ENCODE measurements at regions not wholly inside any gene's neighbourhood (a gene's known extent, or its start where the extent isn't known, plus 50 kb on each side); places are given as distances from the start of the nearest gene placed in this dataset.

- TF ChIP-seq POLR2A (IDR thresholded peaks at IDR 0.05), result no peak
- no peak for TF ChIP-seq CTCF (IDR thresholded peaks at IDR 0.05)
- intact Hi-C loops (cut with DNase I; ENCODE audit: low total_unique reads), result no loop called here
- 90 to 92% methylated on average over 7 of the region's 7 CpGs for WGBS, 2 donors
These were observed 1011.5 kb upstream of the ACO1 start for GRCh38 chr9:31372799-31373587.

GRCh38 chr9:31377358-31377757 lies 1007.1 kb upstream of the ACO1 start:
- TF ChIP-seq CTCF (IDR thresholded peaks at IDR 0.05) (no peak), POLR2A (IDR thresholded peaks at IDR 0.05) (no peak)
- Histone ChIP-seq H3K36me3 (ENCODE audit: low read depth, missing control alignments) (no peaks in the 10 kb centered on the region), H3K27ac (no peak overlapping the region), H3K9me3 (no peaks in the 10 kb centered on the region), H3K27me3 (no peaks in the 10 kb centered on the region), H3K4me1 (no peaks in the 10 kb centered on the region), H3K4me3 (no peak overlapping the region)
- intact Hi-C loops (cut with DNase I; ENCODE audit: low total_unique reads), result no loop called here
- WGBS, 2 donors, result 86 to 89% methylated on average over 4 of the region's 4 CpGs
- DNase-seq, result no peak

More at GRCh38 chr9:31372799-31373587, 1011.5 kb upstream of the ACO1 start:
- H3K27me3 ChIP-seq, result no peaks in the 10 kb centered on the region
- H3K4me1 ChIP-seq, result no peaks in the 10 kb centered on the region
- no peak overlapping the region for H3K4me3 ChIP-seq
- DNase-seq, result no peak
- H3K9me3 ChIP-seq, result no peaks in the 10 kb centered on the region
- H3K36me3 ChIP-seq (ENCODE audit: low read depth, missing control alignments), result no peaks in the 10 kb centered on the region
- no peak overlapping the region for H3K27ac ChIP-seq

- intact Hi-C loops (cut with DNase I; ENCODE audit: low total_unique reads), result no loop called here
- Histone ChIP-seq H3K9me3 (no peaks in the 10 kb centered on the region), H3K36me3 (ENCODE audit: low read depth, missing control alignments) (no peaks in the 10 kb centered on the region), H3K27ac (no peak overlapping the region), H3K4me3 (no peak overlapping the region), H3K4me1 (no peaks in the 10 kb centered on the region), H3K27me3 (no peaks in the 10 kb centered on the region)
- WGBS, 2 donors, result 78 to 89% methylated on average over 1 of the region's 1 CpG
- TF ChIP-seq CTCF (IDR thresholded peaks at IDR 0.05) (no peak), POLR2A (IDR thresholded peaks at IDR 0.05) (no peak)
- DNase-seq, result no peak
These were observed 995.8 kb upstream of the ACO1 start for GRCh38 chr9:31388660-31389059.

GRCh38 chr9:31389075-31389474 lies 995.4 kb upstream of the ACO1 start:
- no peak overlapping the region for H3K27ac ChIP-seq
- H3K4me1 ChIP-seq, result no peaks in the 10 kb centered on the region
- no peak for DNase-seq
- TF ChIP-seq CTCF (IDR thresholded peaks at IDR 0.05) (no peak), POLR2A (IDR thresholded peaks at IDR 0.05) (no peak)
- intact Hi-C loops (cut with DNase I; ENCODE audit: low total_unique reads), result no loop called here
- WGBS, 2 donors, result 67 to 71% methylated on average over 3 of the region's 3 CpGs
- H3K9me3 ChIP-seq, result no peaks in the 10 kb centered on the region
- no peaks in the 10 kb centered on the region for H3K27me3 ChIP-seq
- no peak overlapping the region for H3K4me3 ChIP-seq
- no peaks in the 10 kb centered on the region for H3K36me3 ChIP-seq (ENCODE audit: low read depth, missing control alignments)

Measured in testis (tissue), 2 donors.